Left cardiac atrium (tissue), 4 donors: ENCODE measurements at regions not wholly inside any gene's neighbourhood (a gene's known extent, or its start where the extent isn't known, plus 50 kb on each side); places are given as distances from the start of the nearest gene placed in this dataset.
"Not testable (repeated sequence)": the region's sequence is repeated elsewhere in the genome, so short reads cannot be mapped to it uniquely, and the experiment has no call there.

Source experiments
- ATAC-seq, 2 donors: fragments of 200-7000 bp; cut with Tn5 transposase; one replicate each; pipeline ENCODE4 v1.9.1; 2020; ENCODE audit warnings: mild to moderate bottlenecking in 2 of 2, moderate library complexity in 2 of 2
- DNase-seq: peaks from one replicate; pipeline ENCODE4 v3.0.0-alpha.2; 2020
- intact Hi-C, 2 donors: fragments of 100-400 bp; cut with DNase I; formaldehyde crosslinking; loops; one replicate each; pipeline versions ENCODE4 v1.14.1 to v1.15.1; 2022 to 2023
- donor health status: DM: no; HTN: yes; CAD: no.
- donor health status: DM: no; HTN: yes; CAD: no; lungs with severe emphysema.
- donor health status: DM: yes; HTN: yes; CAD: no.
- donor health status: Dilated cardiomyopathy.

GRCh38 chr3:110593749-110594148 lies 477.9 kb upstream of the NECTIN3 start:
- DNase-seq = no peak
- intact Hi-C loops = no loop called here
- no peak for ATAC-seq

DNA sequence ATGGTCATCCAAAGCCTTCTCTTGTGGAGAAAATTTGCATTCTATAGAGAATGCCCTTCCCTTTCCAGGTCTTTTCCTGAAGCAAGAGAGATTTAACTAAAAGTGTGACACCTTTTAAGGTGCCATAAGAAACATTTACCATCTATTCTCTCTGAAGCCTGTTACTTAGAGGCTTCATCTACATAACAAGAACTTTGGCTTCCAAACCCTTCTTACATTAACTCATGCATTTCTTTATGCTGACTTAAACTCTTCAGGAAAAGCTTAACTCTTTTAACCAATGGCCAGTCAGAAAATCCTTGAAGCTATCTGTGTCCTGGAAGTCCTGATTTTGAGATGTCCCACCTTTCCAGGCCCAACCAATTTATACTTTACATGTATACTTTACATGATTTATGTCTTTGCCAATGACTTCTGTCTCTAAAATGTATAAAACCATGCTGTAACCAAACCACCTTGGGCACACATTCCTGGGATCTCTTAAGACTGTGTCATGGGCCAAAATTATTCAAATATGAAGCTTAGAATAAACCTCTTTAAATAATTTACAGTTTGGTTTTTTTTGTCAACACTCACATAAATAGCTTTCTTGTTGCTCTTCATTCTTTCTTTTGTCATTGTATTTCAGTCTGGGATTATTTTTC lies 472.6 kb upstream of the NECTIN3 start:
- ATAC-seq (no peak), DNase-seq (no peak)
- intact Hi-C loops = no loop called here

GRCh38 chr3:110608566-110608965 lies 463.1 kb upstream of the NECTIN3 start:
- no peak for DNase-seq
- no peak for ATAC-seq
- intact Hi-C loops = no loop called here

- DNase-seq (no peak), ATAC-seq (no peak)
- intact Hi-C loops = no loop called here
These were observed 459.6 kb upstream of the NECTIN3 start for GRCh38 chr3:110612045-110612444.

DNA sequence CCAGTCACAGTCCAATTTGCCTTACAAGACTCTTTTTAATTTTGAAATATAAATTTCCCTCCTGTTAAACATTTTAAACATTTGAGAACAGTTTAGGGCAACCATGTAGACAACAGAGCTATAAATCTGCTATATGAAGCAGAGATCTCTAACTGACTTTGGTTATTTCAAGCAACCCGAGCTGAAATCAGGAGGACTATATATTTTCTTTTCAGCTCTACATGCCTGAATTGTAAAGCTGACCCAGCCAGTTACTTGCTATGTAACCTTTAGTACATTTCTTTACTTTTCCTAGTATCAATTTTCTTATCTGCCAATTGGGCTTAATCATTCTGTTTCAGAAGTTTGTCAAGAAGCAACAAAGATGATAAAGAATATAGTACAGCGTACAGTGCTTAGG lies 457.4 kb upstream of the NECTIN3 start:
- no peak for ATAC-seq
- DNase-seq = no peak
- intact Hi-C loops = no loop called here

- DNase-seq (no peak), ATAC-seq (no peak)
- intact Hi-C loops = no loop called here
These were observed 456.2 kb upstream of the NECTIN3 start for GRCh38 chr3:110615454-110615853.

- DNase-seq (no peak), ATAC-seq (no peak)
- intact Hi-C loops = no loop called here
These were observed 452.9 kb upstream of the NECTIN3 start for GRCh38 chr3:110618512-110619226.

- intact Hi-C loops = no loop called here
- ATAC-seq (no peak), DNase-seq (no peak)
These were observed 451.5 kb upstream of the NECTIN3 start for GRCh38 chr3:110620118-110620517.

GRCh38 chr3:110623571-110623970 lies 448.0 kb upstream of the NECTIN3 start:
- intact Hi-C loops = no loop called here
- ATAC-seq (no peak), DNase-seq (no peak)

DNA sequence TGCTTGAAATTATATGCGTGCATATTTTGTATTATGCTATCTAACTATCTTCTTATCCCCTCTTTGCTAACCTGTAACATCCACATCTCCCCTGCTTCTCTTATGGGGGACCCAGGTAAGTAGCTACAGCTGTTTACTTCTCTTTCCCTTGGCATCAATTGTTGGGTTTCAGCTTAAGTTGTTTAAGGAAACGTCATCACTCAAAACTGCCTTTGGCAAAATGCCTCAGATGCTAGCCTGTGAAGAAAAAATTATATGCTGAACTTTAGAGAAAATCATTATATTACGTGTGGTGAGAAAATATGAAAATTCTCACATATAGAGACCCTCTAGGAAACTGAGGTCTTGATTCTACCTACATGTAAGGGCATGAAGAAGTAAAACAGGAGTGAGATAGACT lies 447.0 kb upstream of the NECTIN3 start:
- ATAC-seq = no peak

GRCh38 chr3:110625201-110625747 lies 446.3 kb upstream of the NECTIN3 start:
- peak; percentile 23 to 70 for ATAC-seq
- intact Hi-C loops = no loop called here
- no peak for DNase-seq

More for the DNA sequence above, 447.0 kb upstream of the NECTIN3 start:
- no peak for DNase-seq
- intact Hi-C loops = no loop called here

- ATAC-seq, intact Hi-C loops, DNase-seq: not testable (repeated sequence)
These were observed 444.9 kb upstream of the NECTIN3 start for GRCh38 chr3:110626652-110627111.

DNA sequence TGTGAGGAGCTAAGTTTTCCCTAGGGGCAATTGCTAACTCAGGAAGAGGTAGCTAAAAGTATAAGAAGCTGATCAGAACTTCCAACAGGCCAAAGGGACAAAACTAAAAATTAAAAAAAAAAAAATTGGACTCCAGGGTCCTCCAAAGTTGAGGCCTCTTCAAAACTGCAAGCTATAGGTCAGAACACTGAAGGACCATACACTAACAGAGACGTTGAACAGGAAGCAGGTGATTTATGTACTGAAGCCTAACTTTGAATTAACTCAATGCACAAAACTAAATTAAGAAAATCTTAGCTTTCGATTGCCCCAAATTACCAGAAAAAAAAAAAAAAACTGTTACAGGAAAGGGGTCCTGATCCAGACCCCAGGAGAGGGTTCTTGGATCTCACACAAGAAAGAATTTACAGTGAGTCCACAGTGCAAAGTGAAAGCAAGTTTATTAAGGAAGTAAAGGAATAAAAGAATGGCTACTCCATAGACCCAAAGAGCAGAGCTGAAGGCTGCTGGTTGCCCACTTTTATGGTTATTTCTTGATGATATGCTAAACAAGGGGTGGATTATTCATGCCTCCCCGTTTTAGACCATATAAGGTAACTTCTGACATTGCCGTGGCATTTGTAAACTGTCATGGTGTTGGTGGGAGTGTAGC lies 442.8 kb upstream of the NECTIN3 start:
- intact Hi-C loops = no loop called here
- ATAC-seq = no peak
- DNase-seq = no peak

GRCh38 chr3:110629917-110630316 lies 441.7 kb upstream of the NECTIN3 start:
- intact Hi-C loops = no loop called here
- no peak for ATAC-seq
- no peak for DNase-seq

DNA sequence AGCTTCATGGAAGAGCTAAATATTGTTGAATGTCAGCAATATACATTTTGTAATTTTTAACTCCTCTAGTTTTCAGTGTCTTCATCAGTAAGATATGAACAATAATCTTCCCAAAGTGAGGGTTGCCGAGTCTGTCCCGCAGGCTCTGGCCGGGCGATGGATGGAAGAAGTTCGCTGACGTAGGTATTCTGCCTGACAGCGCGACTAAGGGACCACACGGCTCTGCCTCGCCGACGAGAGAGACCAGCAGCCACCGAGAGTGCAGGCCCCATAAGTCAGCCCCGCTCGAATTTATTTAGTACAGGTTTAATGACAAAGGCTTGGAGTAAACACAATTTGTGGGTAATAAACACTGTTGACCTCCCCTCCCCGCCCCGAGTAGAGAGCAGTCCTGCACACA lies 427.4 kb upstream of the NECTIN3 start:
- DNase-seq (no peak), ATAC-seq (no peak)
- intact Hi-C loops = no loop called here

GRCh38 chr3:110646055-110646454 lies 425.6 kb upstream of the NECTIN3 start:
- no peak for ATAC-seq
- DNase-seq = no peak
- intact Hi-C loops = no loop called here

DNA sequence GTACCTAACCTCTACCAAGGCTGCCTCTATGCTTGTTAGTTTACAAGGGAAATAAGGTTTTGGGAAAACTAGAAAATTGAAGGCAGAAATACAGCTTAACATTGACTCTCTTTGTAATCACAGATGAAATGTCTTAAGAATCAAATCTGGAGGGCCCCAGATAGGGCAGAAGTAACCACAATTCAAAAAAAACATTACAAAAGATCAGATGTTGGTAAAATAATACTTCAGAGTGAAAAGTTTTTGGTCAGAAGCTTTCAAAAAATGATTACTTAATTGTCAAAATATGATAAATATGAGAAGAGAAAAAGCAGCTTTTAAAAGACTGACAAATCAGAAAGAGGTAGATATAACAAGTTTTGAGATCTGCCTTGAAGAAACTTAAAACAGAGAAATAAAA lies 425.1 kb upstream of the NECTIN3 start:
- intact Hi-C loops = no loop called here
- ATAC-seq = no peak
- no peak for DNase-seq

DNA sequence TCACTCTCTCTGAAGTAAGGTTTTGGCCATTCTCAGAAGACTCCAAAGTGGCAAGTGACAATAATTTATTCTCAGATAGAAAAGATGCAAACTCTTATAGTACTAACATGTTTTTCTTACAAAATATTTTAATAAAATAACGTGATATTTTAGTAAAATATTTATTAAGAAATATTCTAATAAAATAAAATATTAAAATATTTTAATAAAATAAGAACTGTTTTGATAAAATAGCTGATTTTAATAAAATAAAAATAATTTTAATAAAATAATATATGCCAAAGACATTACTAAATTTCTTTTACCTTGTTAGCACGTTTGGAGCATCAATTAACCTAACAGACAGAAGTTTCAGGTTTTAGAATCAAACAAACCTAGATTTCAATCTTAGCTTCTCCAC lies 424.0 kb upstream of the NECTIN3 start:
- intact Hi-C loops = no loop called here
- DNase-seq = no peak

GRCh38 chr3:110650741-110651140 lies 420.9 kb upstream of the NECTIN3 start:
- intact Hi-C loops = no loop called here
- ATAC-seq (no peak), DNase-seq (no peak)

More for the DNA sequence above, 424.0 kb upstream of the NECTIN3 start:
- no peak for ATAC-seq

DNA sequence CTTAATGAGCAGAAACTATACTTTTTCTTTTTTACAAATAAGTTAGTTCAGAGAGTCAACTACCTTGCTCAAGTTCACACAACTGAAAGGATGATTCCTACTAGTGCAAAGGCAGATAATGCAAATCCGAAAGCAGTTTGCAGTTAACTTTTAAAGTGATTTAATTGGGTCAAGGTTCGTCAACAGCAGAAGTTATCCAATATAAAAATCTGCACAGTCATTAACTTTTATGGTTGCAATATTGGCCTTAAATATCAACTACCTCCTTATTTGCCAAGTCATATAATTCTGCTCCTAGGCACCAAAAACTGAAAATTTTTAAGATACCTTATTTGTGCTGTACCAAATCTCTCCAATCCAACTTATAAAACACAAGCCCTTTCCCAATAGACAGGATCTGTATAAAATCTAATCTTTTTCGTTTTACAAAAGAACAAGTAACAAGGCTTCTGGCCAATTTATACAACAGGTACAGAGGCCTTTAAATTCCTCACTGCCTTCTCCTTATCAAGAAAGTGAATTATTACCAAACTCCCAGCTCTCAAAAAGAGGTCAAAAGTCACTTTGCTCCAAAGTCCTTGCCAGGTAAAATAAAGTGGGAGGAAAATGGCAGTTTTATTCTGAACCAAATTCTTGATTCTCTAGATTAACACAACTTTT lies 416.6 kb upstream of the NECTIN3 start:
- intact Hi-C loops = no loop called here
- ATAC-seq (no peak), DNase-seq (no peak)
